Activated naive CD4-positive, alpha-beta T cell treated with anti-CD3 and anti-CD28 coated beads, Interleukin-2, amount 50 U/mL, for 16 hours (primary cell): ENCODE measurements at regions not wholly inside any gene's neighbourhood (a gene's known extent, or its start where the extent isn't known, plus 50 kb on each side); places are given as distances from the start of the nearest gene placed in this dataset.

Experiments used
- DNase-seq: peaks from one replicate; pipeline ENCODE4 v3.0.0-alpha.2; 2020

- DNase-seq, result no peak
Measured at GRCh38 chr12:127640181-127640886, 626.6 kb upstream of the TMEM132C start.

GRCh38 chr12:127642208-127642607 lies 624.8 kb upstream of the TMEM132C start:
- no peak for DNase-seq

GRCh38 chr12:127648321-127648720 lies 618.6 kb upstream of the TMEM132C start:
- no peak for DNase-seq

- DNase-seq, result no peak
Measured at GRCh38 chr12:127649961-127650360, 617.0 kb upstream of the TMEM132C start.

- DNase-seq, result no peak
Measured at GRCh38 chr12:127650626-127651025, 616.3 kb upstream of the TMEM132C start.

- DNase-seq, result no peak
Measured at GRCh38 chr12:127652281-127652680, 614.7 kb upstream of the TMEM132C start.

- no peak for DNase-seq
Measured at GRCh38 chr12:127654383-127654985, 612.5 kb upstream of the TMEM132C start.

GRCh38 chr12:127655691-127656090 lies 611.3 kb upstream of the TMEM132C start:
- no peak for DNase-seq

- DNase-seq, result no peak
Measured at GRCh38 chr12:127656266-127656665, 610.7 kb upstream of the TMEM132C start.

GRCh38 chr12:127657036-127657435 lies 609.9 kb upstream of the TMEM132C start:
- DNase-seq, result no peak

- no peak for DNase-seq
Measured at GRCh38 chr12:127660961-127661360, 606.0 kb upstream of the TMEM132C start.

- DNase-seq, result no peak
Measured at GRCh38 chr12:127663716-127664115, 603.3 kb upstream of the TMEM132C start.

- no peak for DNase-seq
Measured at GRCh38 chr12:127664901-127665300, 602.1 kb upstream of the TMEM132C start.

GRCh38 chr12:127667131-127667685 lies 599.8 kb upstream of the TMEM132C start:
- DNase-seq, result no peak

- DNase-seq, result no peak
Measured at GRCh38 chr12:127670294-127670693, 596.7 kb upstream of the TMEM132C start.

- DNase-seq, result no peak
Measured at GRCh38 chr12:127670796-127671195, 596.2 kb upstream of the TMEM132C start.

- DNase-seq, result no peak
Measured at GRCh38 chr12:127675936-127676335, 591.0 kb upstream of the TMEM132C start.

GRCh38 chr12:127677537-127678131 lies 589.3 kb upstream of the TMEM132C start:
- DNase-seq, result peak; percentile 33

GRCh38 chr12:127678945-127679344 lies 588.0 kb upstream of the TMEM132C start:
- no peak for DNase-seq

- no peak for DNase-seq
Measured at GRCh38 chr12:127680516-127680915, 586.5 kb upstream of the TMEM132C start.

- DNase-seq, result no peak
Measured at GRCh38 chr12:127681151-127681754, 585.7 kb upstream of the TMEM132C start.

GRCh38 chr12:127685491-127685890 lies 581.5 kb upstream of the TMEM132C start:
- no peak for DNase-seq

GRCh38 chr12:127685931-127686330 lies 581.0 kb upstream of the TMEM132C start:
- DNase-seq, result no peak

- no peak for DNase-seq
Measured at GRCh38 chr12:127687181-127687580, 579.8 kb upstream of the TMEM132C start.
